OCI-LY1 (cell line): ENCODE measurements at regions not wholly inside any gene's neighbourhood (a gene's known extent, or its start where the extent isn't known, plus 50 kb on each side); places are given as distances from the start of the nearest gene placed in this dataset.

ENCODE experiments used
- H2AFZ ChIP-seq: fragments of 200-600 bp; sonication (generic), shearing (Covaris generic); 2 replicates; pipeline ENCODE4 v1.6.0; 2014; ENCODE audit warnings: antibody characterized with exemption, mild to moderate bottlenecking, low read length
- H3F3A ChIP-seq: fragments of 200-600 bp; sonication (generic), shearing (Covaris generic); 2 replicates; pipeline ENCODE4 v1.6.0; 2014; ENCODE audit warnings: mild to moderate bottlenecking, antibody characterized with exemption, low read length, moderate library complexity; ENCODE audit not compliant: insufficient read depth
- H3K27ac ChIP-seq: fragments of 200-600 bp; sonication (generic); 2 replicates; pipeline ENCODE4 v1.5.1; 2014; ENCODE audit warnings: low read length, mixed run types, mild to moderate bottlenecking, low read depth; ENCODE audit not compliant: poor library complexity, severe bottlenecking
- H3K27me3 ChIP-seq: fragments of 200-600 bp; sonication (generic); 2 replicates; pipeline ENCODE4 v1.6.0; 2014; ENCODE audit warnings: antibody characterized with exemption, mild to moderate bottlenecking, low read length, moderate library complexity; ENCODE audit not compliant: insufficient read depth
- H3K36me3 ChIP-seq: fragments of 200-600 bp; sonication (generic); 2 replicates; pipeline ENCODE4 v1.6.1; 2014; ENCODE audit warnings: mild to moderate bottlenecking, antibody characterized with exemption, low read length, moderate library complexity, mixed read lengths; ENCODE audit not compliant: insufficient read depth
- H3K4me1 ChIP-seq: fragments of 200-600 bp; sonication (generic); 2 replicates; pipeline ENCODE4 v1.5.1; 2014; ENCODE audit warnings: mild to moderate bottlenecking, low read length, moderate library complexity; ENCODE audit not compliant: insufficient read depth, severe bottlenecking
- H3K4me2 ChIP-seq: fragments of 200-600 bp; sonication (generic), shearing (Covaris generic); 2 replicates; pipeline ENCODE4 v1.6.1; 2014; ENCODE audit warnings: low read length
- H3K4me3 ChIP-seq: fragments of 200-600 bp; sonication (generic); 2 replicates; pipeline ENCODE4 v1.5.1; 2014; ENCODE audit warnings: low read length, low read depth, mild to moderate bottlenecking, mixed read lengths; ENCODE audit not compliant: poor library complexity, severe bottlenecking
- H3K79me2 ChIP-seq: fragments of 200-600 bp; shearing (Covaris generic); 2 replicates; pipeline ENCODE4 v1.6.1; 2016; ENCODE audit warnings: mixed run types, low read length, mixed read lengths; ENCODE audit not compliant: insufficient read depth
- H3K9ac ChIP-seq: fragments of 200-600 bp; sonication (generic), shearing (Covaris generic); 2 replicates; pipeline ENCODE4 v1.6.1; 2014; ENCODE audit warnings: mild to moderate bottlenecking, low read length, mixed read lengths
- H3K9me2 ChIP-seq: fragments of 200-600 bp; sonication (generic), shearing (Covaris generic); 2 replicates; pipeline ENCODE4 v1.6.1; 2014; ENCODE audit warnings: low read depth, mild to moderate bottlenecking, low read length, mixed read lengths
- H3K9me3 ChIP-seq: fragments of 200-600 bp; shearing (Covaris generic); 2 replicates; pipeline ENCODE4 v1.6.1; 2014; ENCODE audit warnings: low read length, mixed read lengths
- H4K20me1 ChIP-seq: fragments of 200-600 bp; sonication (generic), shearing (Covaris generic); 2 replicates; pipeline ENCODE4 v1.6.0; 2016; ENCODE audit warnings: mild to moderate bottlenecking, low read length; ENCODE audit not compliant: insufficient read depth
- CTCF ChIP-seq: fragments of 200-600 bp; sonication (generic), shearing (Covaris generic); IDR thresholded peaks from 2 replicates; pipeline ENCODE4 v1.5.1; 2017; ENCODE audit warnings: mild to moderate bottlenecking, antibody characterized with exemption, low read length, moderate library complexity, mixed read lengths
- EZH2 ChIP-seq: fragments of 200-600 bp; sonication (generic), shearing (Covaris generic); IDR thresholded peaks from 2 replicates; pipeline ENCODE4 v1.8.0; 2017; ENCODE audit warnings: borderline replicate concordance, mixed run types, mild to moderate bottlenecking, antibody characterized with exemption, low read length, moderate library complexity, mixed read lengths

- H3K4me1 ChIP-seq, result peaks cover 83% of the 10 kb centered on the region
- H4K20me1 ChIP-seq, result no peaks in the 10 kb centered on the region
- H3K27me3 ChIP-seq, result no peaks in the 10 kb centered on the region
- H3K9ac ChIP-seq, result no peak overlapping the region
- no peaks in the 10 kb centered on the region for H3K9me3 ChIP-seq
- H3K27ac ChIP-seq, result peak overlapping the region; percentile 0
- H3K36me3 ChIP-seq, result no peaks in the 10 kb centered on the region
- H3K4me3 ChIP-seq, result no peak overlapping the region
- TF ChIP-seq CTCF, result no peak
- no peak for TF ChIP-seq EZH2
- no peak overlapping the region for H2AFZ ChIP-seq
- H3K4me2 ChIP-seq, result no peak overlapping the region
- H3F3A ChIP-seq, result 0 out of 2 replicates have a peak, but pooled peaks cover 4% of the 10 kb centered on the region
- no peaks in the 10 kb centered on the region for H3K9me2 ChIP-seq
- H3K79me2 ChIP-seq, result no peaks in the 10 kb centered on the region
These were observed 144.6 kb upstream of the TBL1XR1 start for GRCh38 chr3:177341736-177342419.

GRCh38 chr3:177343122-177343625 lies 145.9 kb upstream of the TBL1XR1 start:
- Histone ChIP-seq H4K20me1 (no peaks in the 10 kb centered on the region), H3K36me3 (no peaks in the 10 kb centered on the region), H2AFZ (no peak overlapping the region), H3K9ac (no peak overlapping the region), H3K4me3 (no peak overlapping the region), H3K9me3 (no peaks in the 10 kb centered on the region), H3K4me2 (no peak overlapping the region), H3K79me2 (no peaks in the 10 kb centered on the region), H3K27ac (peak overlapping the region; percentile 44), H3K27me3 (no peaks in the 10 kb centered on the region), H3K9me2 (no peaks in the 10 kb centered on the region), H3F3A (0 out of 2 replicates have a peak, but pooled peaks cover 4% of the 10 kb centered on the region), H3K4me1 (peaks cover 83% of the 10 kb centered on the region)
- no peak for TF ChIP-seq CTCF
- TF ChIP-seq EZH2, result no peak

GRCh38 chr3:177345049-177345972 lies 148.0 kb upstream of the TBL1XR1 start:
- Histone ChIP-seq H3K27me3 (no peaks in the 10 kb centered on the region), H3K27ac (peak overlapping the region; percentile 95), H3K9me2 (no peaks in the 10 kb centered on the region), H3K4me3 (no peak overlapping the region), H3K79me2 (no peaks in the 10 kb centered on the region), H3K4me2 (peak overlapping the region; percentile 45), H3F3A (0 out of 2 replicates have a peak, but pooled peaks cover 8% of the 10 kb centered on the region), H3K36me3 (no peaks in the 10 kb centered on the region), H3K4me1 (peaks cover 89% of the 10 kb centered on the region), H3K9me3 (no peaks in the 10 kb centered on the region), H3K9ac (peak overlapping the region; percentile 33; the same call in 1 of the 2 replicates), H4K20me1 (no peaks in the 10 kb centered on the region), H2AFZ (peak overlapping the region; percentile 72)
- no peak for TF ChIP-seq CTCF
- no peak for TF ChIP-seq EZH2
